CD8-positive, alpha-beta memory T cell (primary cell): ENCODE measurements at regions not wholly inside any gene's neighbourhood (a gene's known extent, or its start where the extent isn't known, plus 50 kb on each side); places are given as distances from the start of the nearest gene placed in this dataset.

Source experiments
- CTCF ChIA-PET: fragments of 350-600 bp; sonication (Branson Sonifier 250); formaldehyde crosslinking; loops from one replicate; lab custom pipeline; 2021; ENCODE audit warnings: antibody characterized with exemption; lab: Charles Lee
- POLR2A ChIA-PET: fragments of 350-600 bp; sonication (Branson Sonifier 250); formaldehyde crosslinking; loops from one replicate; lab custom pipeline; 2021; ENCODE audit warnings: antibody characterized with exemption; lab: Charles Lee
- DNase-seq, 5 donors: peaks; one replicate each; pipeline versions ENCODE4 v3.0.0 to v3.0.0-alpha.2; 2020 to 2022; ENCODE audit warnings: mixed read lengths in 1 of 5
- H3K27ac ChIP-seq: one replicate; pipeline ENCODE4 v1.7.0; 2013; ENCODE audit warnings: low read depth, mild to moderate bottlenecking, low read length, moderate library complexity
- H3K27me3 ChIP-seq: 2 replicates; pipeline ENCODE4 v1.7.0; 2013; ENCODE audit warnings: low read length, mild to moderate bottlenecking; ENCODE audit not compliant: insufficient read depth, poor library complexity, severe bottlenecking
- H3K36me3 ChIP-seq: 2 replicates; pipeline ENCODE4 v1.7.0; 2013; ENCODE audit warnings: mild to moderate bottlenecking, low read length, moderate library complexity; ENCODE audit not compliant: insufficient read depth
- H3K4me1 ChIP-seq: 2 replicates; pipeline ENCODE4 v1.7.0; 2013; ENCODE audit warnings: mild to moderate bottlenecking, low read length, moderate library complexity; ENCODE audit not compliant: insufficient read depth
- H3K4me3 ChIP-seq: 2 replicates; pipeline ENCODE4 v1.7.0; 2013; ENCODE audit warnings: mild to moderate bottlenecking, low read length
- H3K9me3 ChIP-seq: 2 replicates; pipeline ENCODE4 v1.7.0; 2013; ENCODE audit warnings: mild to moderate bottlenecking, low read length
- H3K27ac Mint-ChIP-seq, 8 donors: one replicate each; pipeline ENCODE4 v1.8.0; 2020 to 2021; ENCODE audit warnings: mixed read lengths in 8 of 8, mild to moderate bottlenecking in 6 of 8, inconsistent platforms in 3 of 8, moderate library complexity in 3 of 8
- H3K27me3 Mint-ChIP-seq, 2 donors: one replicate each; pipeline ENCODE4 v1.8.0; 2020 to 2021; ENCODE audit warnings: mixed read lengths in 2 of 2, mild to moderate bottlenecking in 1 of 2, moderate library complexity in 1 of 2
- H3K36me3 Mint-ChIP-seq, 3 donors: one replicate each; pipeline ENCODE4 v1.8.0; 2020 to 2021; ENCODE audit warnings: mixed read lengths in 3 of 3, inconsistent platforms in 1 of 3, mild to moderate bottlenecking in 1 of 3
- H3K4me1 Mint-ChIP-seq, 3 donors: one replicate each; pipeline ENCODE4 v1.8.0; 2020 to 2021; ENCODE audit warnings: mixed read lengths in 3 of 3, inconsistent platforms in 1 of 3, mild to moderate bottlenecking in 1 of 3
- H3K4me3 Mint-ChIP-seq, 7 donors: one replicate each; pipeline ENCODE4 v1.8.0; 2020 to 2021; ENCODE audit warnings: mixed read lengths in 7 of 7, mild to moderate bottlenecking in 6 of 7, moderate library complexity in 4 of 7, inconsistent platforms in 2 of 7
- H3K9me3 Mint-ChIP-seq, 5 donors: one replicate each; pipeline ENCODE4 v1.8.0; 2020 to 2022; ENCODE audit warnings: mixed read lengths in 5 of 5, mild to moderate bottlenecking in 3 of 5, moderate library complexity in 2 of 5, inconsistent platforms in 1 of 5

DNA sequence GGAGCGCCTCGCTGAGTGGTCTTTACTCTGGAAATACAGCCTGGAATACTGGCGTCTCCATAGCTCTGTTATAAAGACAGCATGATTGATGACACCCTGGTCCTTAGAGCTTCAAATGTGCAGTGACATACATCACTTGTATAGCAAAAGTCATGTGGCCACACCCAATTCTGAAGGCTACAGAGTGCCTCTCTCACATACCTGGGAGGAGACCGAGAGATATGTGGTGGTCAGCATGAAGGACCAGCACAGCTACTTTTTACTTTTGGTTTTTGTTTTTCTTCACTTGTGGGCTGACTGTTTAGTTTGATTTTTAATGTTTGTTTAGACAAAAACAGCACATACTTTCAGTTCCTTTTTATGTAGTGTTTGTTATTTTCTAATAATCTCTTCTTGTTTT lies 938.5 kb upstream of the SOX11 start:
- Histone ChIP-seq H3K27me3 (no peaks in the 10 kb centered on the region), H3K36me3 (no peaks in the 10 kb centered on the region), H3K4me1 (no peaks in the 10 kb centered on the region), H3K27ac (no peak overlapping the region), H3K4me3 (no peak overlapping the region), H3K9me3 (no peaks in the 10 kb centered on the region)
- POLR2A ChIA-PET, result no interaction called here
- H3K9me3 Mint-ChIP-seq, result peaks cover 4 to 22% (median 16%) of the 10 kb centered on the region in 5 donors
- no peaks in the 10 kb centered on the region for H3K27me3 Mint-ChIP-seq
- no peak for DNase-seq
- H3K4me1 Mint-ChIP-seq, result no peaks in the 10 kb centered on the region
- no peak overlapping the region for H3K4me3 Mint-ChIP-seq
- H3K27ac Mint-ChIP-seq, result no peak overlapping the region
- H3K36me3 Mint-ChIP-seq, result no peaks in the 10 kb centered on the region
- CTCF ChIA-PET, result no interaction called here

DNA sequence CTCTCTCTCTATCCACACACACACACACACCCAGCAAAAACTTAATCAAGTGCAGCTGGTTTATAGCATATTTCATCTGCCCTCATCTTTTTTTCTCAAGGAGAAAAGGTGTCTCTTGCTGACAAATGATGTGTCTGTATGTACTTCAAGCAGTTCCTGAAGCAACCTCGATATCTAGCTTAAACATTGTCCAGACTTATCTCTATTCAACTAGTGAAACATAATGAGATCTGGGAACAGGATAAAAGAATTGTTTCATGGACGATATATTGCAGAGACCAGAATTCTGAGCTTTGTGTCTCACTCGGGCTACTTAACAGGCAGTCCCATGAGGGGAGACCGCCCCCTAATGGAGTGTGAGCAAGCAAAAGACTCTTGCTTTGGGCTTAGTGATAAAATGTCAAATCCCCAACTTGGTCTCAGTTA lies 929.2 kb upstream of the SOX11 start:
- no peaks in the 10 kb centered on the region for H3K4me1 ChIP-seq
- H3K36me3 Mint-ChIP-seq, result no peaks in the 10 kb centered on the region
- CTCF ChIA-PET, result no interaction called here

DNA sequence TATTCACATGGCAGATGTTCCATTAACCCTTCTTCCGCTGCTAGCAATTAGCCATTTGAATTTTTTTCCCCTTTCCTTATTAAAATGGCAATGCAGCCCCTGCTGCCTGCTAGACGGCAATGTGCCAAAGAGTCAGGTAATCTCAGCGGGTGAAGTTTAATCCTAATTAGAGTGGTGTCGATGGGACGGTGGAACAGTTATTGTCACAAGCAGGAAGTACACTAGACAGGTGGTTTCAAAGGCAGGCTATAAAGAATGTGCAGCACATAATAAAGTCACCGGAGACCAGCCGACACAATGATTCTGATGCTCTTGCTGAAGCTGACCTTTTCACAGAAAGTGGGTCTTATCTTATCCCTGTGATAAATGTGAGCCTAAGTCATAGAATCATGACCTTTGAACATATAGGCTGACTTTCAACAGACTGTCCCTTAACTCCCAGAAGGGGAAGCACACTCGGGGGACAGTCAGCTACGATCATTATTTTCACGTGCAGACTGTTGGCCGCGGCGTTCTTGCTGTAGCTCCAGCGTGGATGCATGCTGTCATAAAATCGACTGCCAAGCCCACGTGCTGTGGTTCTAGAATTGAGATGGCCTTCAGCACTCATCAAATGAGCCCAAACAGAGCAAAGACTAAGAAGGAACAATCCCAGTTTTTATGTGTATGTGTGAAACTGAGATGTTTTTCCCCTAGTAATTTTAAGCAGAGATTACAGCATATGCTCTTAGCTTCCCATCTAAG lies 926.2 kb upstream of the SOX11 start:
- ChIA-PET POLR2A (no interaction called here), CTCF (no interaction called here)
- Mint-ChIP-seq H3K27me3 (no peaks in the 10 kb centered on the region), H3K36me3 (no peaks in the 10 kb centered on the region), H3K27ac (no peak overlapping the region), H3K4me3 (no peak overlapping the region), H3K9me3 (peaks cover 5 to 26% (median 10%) of the 10 kb centered on the region in 5 donors), H3K4me1 (no peaks in the 10 kb centered on the region)
- Histone ChIP-seq H3K4me3 (no peak overlapping the region), H3K4me1 (no peaks in the 10 kb centered on the region), H3K36me3 (no peaks in the 10 kb centered on the region), H3K27ac (no peak overlapping the region), H3K27me3 (no peaks in the 10 kb centered on the region), H3K9me3 (no peaks in the 10 kb centered on the region)
- DNase-seq, result no peak

More for the DNA sequence above, 929.2 kb upstream of the SOX11 start:
- no peak overlapping the region for H3K4me3 ChIP-seq
- H3K27ac ChIP-seq, result no peak overlapping the region
- Mint-ChIP-seq H3K4me1 (no peaks in the 10 kb centered on the region), H3K4me3 (no peak overlapping the region), H3K9me3 (peaks cover 2 to 22% (median 12%) of the 10 kb centered on the region in 5 donors), H3K27me3 (no peaks in the 10 kb centered on the region), H3K27ac (no peak overlapping the region)
- H3K9me3 ChIP-seq, result no peaks in the 10 kb centered on the region
- no peaks in the 10 kb centered on the region for H3K27me3 ChIP-seq
- no peaks in the 10 kb centered on the region for H3K36me3 ChIP-seq
- POLR2A ChIA-PET, result no interaction called here
- DNase-seq, result no peak

DNA sequence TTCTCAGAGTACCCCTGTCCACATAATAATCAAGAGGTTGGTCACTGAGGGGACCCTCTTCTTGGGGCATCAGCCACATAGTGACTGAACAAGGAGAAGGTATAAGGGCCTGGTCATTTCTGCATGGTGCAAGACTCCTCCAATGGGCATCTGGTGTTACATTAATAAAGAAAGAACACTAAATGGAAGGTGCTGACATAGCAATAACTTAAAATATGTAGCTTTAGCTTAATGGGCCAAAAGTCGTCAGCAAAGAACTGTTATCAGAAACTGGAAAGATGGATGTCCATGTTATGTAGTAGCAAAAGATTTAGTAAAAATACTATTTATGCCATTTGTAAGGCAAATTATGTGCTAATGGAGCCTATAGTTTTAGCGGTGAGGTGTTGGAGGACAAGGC lies 916.5 kb upstream of the SOX11 start:
- no peak for DNase-seq
- Mint-ChIP-seq H3K4me1 (no peaks in the 10 kb centered on the region), H3K9me3 (peaks cover 4 to 36% (median 12%) of the 10 kb centered on the region in 5 donors), H3K27me3 (no peaks in the 10 kb centered on the region), H3K36me3 (no peaks in the 10 kb centered on the region), H3K27ac (no peak overlapping the region), H3K4me3 (no peak overlapping the region)
- CTCF ChIA-PET, result no interaction called here
- POLR2A ChIA-PET, result no interaction called here
- no peaks in the 10 kb centered on the region for H3K27me3 ChIP-seq
- H3K27ac ChIP-seq, result no peak overlapping the region
- no peaks in the 10 kb centered on the region for H3K4me1 ChIP-seq
- no peak overlapping the region for H3K4me3 ChIP-seq
- H3K36me3 ChIP-seq, result no peaks in the 10 kb centered on the region
- H3K9me3 ChIP-seq, result no peaks in the 10 kb centered on the region

DNA sequence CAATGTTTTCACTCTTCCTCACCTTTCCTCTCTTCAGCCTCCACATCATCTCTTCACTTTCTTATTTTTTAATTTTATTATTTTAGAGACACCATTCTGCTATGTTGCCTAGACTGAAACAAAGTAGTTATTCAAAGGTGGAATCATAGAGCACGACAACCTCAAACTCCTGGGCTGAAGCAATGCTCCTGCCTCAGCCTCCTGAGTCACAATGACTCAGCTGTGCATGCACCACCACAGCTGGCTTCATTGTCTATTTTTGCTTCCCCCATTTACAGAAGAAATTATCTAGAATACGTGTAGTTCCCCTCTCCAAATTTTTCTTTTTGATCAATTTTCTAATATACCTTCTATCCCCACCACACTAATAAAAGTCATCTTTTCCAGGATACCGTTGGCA lies 911.5 kb upstream of the SOX11 start:
- Mint-ChIP-seq H3K27ac (no peak overlapping the region), H3K36me3 (no peaks in the 10 kb centered on the region), H3K4me1 (no peaks in the 10 kb centered on the region), H3K4me3 (no peak overlapping the region), H3K27me3 (no peaks in the 10 kb centered on the region), H3K9me3 (peaks cover 8 to 42% (median 13%) of the 10 kb centered on the region in 5 donors)
- CTCF ChIA-PET, result no interaction called here
- Histone ChIP-seq H3K4me1 (no peaks in the 10 kb centered on the region), H3K27me3 (no peaks in the 10 kb centered on the region), H3K27ac (no peak overlapping the region), H3K36me3 (no peaks in the 10 kb centered on the region), H3K9me3 (no peaks in the 10 kb centered on the region), H3K4me3 (no peak overlapping the region)
- POLR2A ChIA-PET, result no interaction called here
- no peak for DNase-seq

DNA sequence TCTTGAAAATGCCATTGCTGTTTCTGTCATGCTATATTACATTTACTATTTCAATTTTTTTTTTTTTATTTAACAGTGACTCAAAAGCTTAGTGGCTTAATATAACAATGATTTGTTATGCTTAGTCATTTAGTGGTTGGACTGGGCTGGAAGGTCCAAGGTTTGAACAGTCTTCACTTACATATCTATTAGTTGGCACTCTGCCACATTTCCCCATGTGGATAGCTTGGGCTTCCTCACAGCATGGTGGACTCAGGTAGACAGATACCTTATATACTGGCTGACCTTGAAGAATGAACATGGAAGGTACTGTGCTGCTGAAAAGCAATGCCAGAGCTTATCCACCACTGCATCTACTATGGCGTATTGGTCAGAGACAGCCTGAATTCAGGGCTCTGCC lies 909.5 kb upstream of the SOX11 start:
- no peaks in the 10 kb centered on the region for H3K4me1 Mint-ChIP-seq
- H3K36me3 Mint-ChIP-seq, result peaks cover 0 to 4% (median 0%) of the 10 kb centered on the region in 3 donors
- ChIA-PET POLR2A (no interaction called here), CTCF (no interaction called here)
- Histone ChIP-seq H3K9me3 (no peaks in the 10 kb centered on the region), H3K4me1 (no peaks in the 10 kb centered on the region), H3K4me3 (no peak overlapping the region), H3K27me3 (no peaks in the 10 kb centered on the region), H3K36me3 (no peaks in the 10 kb centered on the region), H3K27ac (no peak overlapping the region)
- H3K9me3 Mint-ChIP-seq, result peaks cover 14 to 52% (median 16%) of the 10 kb centered on the region in 5 donors
- no peak for DNase-seq
- H3K4me3 Mint-ChIP-seq, result no peak overlapping the region
- no peaks in the 10 kb centered on the region for H3K27me3 Mint-ChIP-seq
- no peak overlapping the region for H3K27ac Mint-ChIP-seq

DNA sequence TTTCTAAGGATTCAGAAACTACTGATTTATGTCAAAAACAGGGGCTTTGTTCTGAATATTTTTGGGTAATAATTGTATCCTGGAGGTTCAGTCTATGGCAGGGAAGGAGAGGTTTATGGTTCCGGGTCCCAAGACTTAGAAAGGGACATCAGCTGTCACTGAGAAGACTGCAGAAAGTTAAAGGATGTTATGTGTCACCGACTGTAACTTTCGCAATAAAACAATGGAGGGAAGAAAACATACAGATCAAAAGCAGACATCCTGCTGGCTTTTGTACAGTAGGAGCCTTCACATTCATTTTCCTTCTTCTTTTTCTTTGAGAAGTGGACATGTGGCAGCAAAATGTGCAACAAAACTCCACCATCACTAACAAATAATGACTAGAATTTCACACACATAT lies 900.7 kb upstream of the SOX11 start:
- no peaks in the 10 kb centered on the region for H3K4me1 Mint-ChIP-seq
- no peaks in the 10 kb centered on the region for H3K9me3 ChIP-seq

DNA sequence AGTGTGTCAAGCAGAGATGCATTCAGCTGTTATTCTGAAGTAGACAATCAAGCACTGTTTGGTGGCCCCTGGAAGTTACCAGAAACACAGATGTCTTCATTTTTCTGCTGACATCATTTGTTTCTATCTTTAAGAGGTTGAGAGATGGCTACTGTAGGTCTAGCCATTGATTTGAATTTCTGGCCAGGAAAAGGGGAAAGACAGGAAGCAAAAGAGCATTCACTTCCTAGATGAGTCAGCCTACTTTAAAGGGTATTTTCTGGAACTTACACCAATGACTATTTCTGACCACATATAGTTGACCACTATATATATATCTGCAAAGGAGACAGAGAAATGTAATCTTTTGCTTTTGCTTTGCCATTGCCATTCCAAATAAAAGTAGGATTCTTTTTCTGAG lies 900.1 kb upstream of the SOX11 start:
- Mint-ChIP-seq H3K4me3 (no peak overlapping the region), H3K27ac (no peak overlapping the region), H3K36me3 (peaks cover 0 to 3% (median 0%) of the 10 kb centered on the region in 3 donors), H3K27me3 (no peaks in the 10 kb centered on the region), H3K9me3 (peaks cover 13 to 22% (median 17%) of the 10 kb centered on the region in 5 donors), H3K4me1 (no peaks in the 10 kb centered on the region)
- no peak for DNase-seq
- Histone ChIP-seq H3K27ac (no peak overlapping the region), H3K4me3 (no peak overlapping the region), H3K9me3 (no peaks in the 10 kb centered on the region), H3K36me3 (no peaks in the 10 kb centered on the region), H3K4me1 (no peaks in the 10 kb centered on the region), H3K27me3 (no peaks in the 10 kb centered on the region)
- POLR2A ChIA-PET, result no interaction called here
- CTCF ChIA-PET, result no interaction called here

More for the DNA sequence above, 900.7 kb upstream of the SOX11 start:
- H3K27ac ChIP-seq, result no peak overlapping the region
- no peaks in the 10 kb centered on the region for H3K4me1 ChIP-seq
- no peak overlapping the region for H3K4me3 Mint-ChIP-seq
- no peak overlapping the region for H3K27ac Mint-ChIP-seq
- no peaks in the 10 kb centered on the region for H3K36me3 ChIP-seq
- no peak overlapping the region for H3K4me3 ChIP-seq
- ChIA-PET POLR2A (no interaction called here), CTCF (no interaction called here)
- peaks cover 13 to 24% (median 19%) of the 10 kb centered on the region in 5 donors for H3K9me3 Mint-ChIP-seq
- no peaks in the 10 kb centered on the region for H3K27me3 Mint-ChIP-seq
- peaks cover 0 to 3% (median 0%) of the 10 kb centered on the region in 3 donors for H3K36me3 Mint-ChIP-seq
- no peaks in the 10 kb centered on the region for H3K27me3 ChIP-seq
- DNase-seq, result no peak
